Erythroblast (primary cell): ENCODE measurements at regions not wholly inside any gene's neighbourhood (a gene's known extent, or its start where the extent isn't known, plus 50 kb on each side); places are given as distances from the start of the nearest gene placed in this dataset.

Experiments
- GATA1 ChIP-seq: IDR thresholded peaks from 2 replicates; pipeline ENCODE4 v1.6.1; 2011; ENCODE audit warnings: low read depth, mild to moderate bottlenecking, control low read depth, low read length, moderate library complexity
- POLR2A ChIP-seq: IDR thresholded peaks from 2 replicates; pipeline ENCODE4 v1.6.1; 2011; ENCODE audit warnings: mild to moderate bottlenecking, low read length

DNA sequence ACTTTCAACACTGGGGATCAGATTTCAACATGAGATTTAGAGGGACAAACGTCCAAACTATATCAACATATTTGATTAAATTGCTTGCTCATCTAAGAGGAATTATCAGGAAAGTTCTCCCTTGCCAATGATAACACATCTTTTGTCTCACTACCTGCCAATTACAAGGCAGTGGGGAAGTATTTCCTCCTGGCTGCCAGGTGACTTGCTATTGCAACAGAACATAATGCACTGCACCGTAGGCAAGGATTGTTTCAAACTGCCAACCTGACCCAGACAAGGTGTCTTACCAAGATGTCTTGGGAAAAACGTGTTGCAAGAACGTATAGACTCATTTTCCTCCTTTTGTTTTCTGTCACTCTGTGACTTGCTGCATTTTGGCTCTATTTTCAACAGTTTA, 711.6 kb downstream of the METTL15 start:
- TF ChIP-seq POLR2A: no peak
- no peak for TF ChIP-seq GATA1
